Right ventricle myocardium superior (tissue), 1 donor: ENCODE measurements at regions not wholly inside any gene's neighbourhood (a gene's known extent, or its start where the extent isn't known, plus 50 kb on each side); places are given as distances from the start of the nearest gene placed in this dataset.
"Not testable (repeated sequence)": the region's sequence is repeated elsewhere in the genome, so short reads cannot be mapped to it uniquely, and the experiment has no call there.

ENCODE experiments used
- ATAC-seq: fragments of 200-7000 bp; cut with Tn5 transposase; one replicate; pipeline ENCODE4 v1.9.1; 2020; ENCODE audit warnings: mild to moderate bottlenecking; ENCODE audit not compliant: poor library complexity
- DNase-seq: peaks from one replicate; pipeline ENCODE4 v3.0.0-alpha.2; 2020
- intact Hi-C: fragments of 100-400 bp; cut with DNase I; formaldehyde crosslinking; loops from one replicate; pipeline ENCODE4 v1.11.2; 2022
- donor health status: DM: no; HTN: yes; CAD: no; lungs with severe emphysema.

GRCh38 chr14:38062223-38062622, 145.5 kb upstream of the SSTR1 start:
- DNase-seq, intact Hi-C loops, ATAC-seq: not testable (repeated sequence)

DNA sequence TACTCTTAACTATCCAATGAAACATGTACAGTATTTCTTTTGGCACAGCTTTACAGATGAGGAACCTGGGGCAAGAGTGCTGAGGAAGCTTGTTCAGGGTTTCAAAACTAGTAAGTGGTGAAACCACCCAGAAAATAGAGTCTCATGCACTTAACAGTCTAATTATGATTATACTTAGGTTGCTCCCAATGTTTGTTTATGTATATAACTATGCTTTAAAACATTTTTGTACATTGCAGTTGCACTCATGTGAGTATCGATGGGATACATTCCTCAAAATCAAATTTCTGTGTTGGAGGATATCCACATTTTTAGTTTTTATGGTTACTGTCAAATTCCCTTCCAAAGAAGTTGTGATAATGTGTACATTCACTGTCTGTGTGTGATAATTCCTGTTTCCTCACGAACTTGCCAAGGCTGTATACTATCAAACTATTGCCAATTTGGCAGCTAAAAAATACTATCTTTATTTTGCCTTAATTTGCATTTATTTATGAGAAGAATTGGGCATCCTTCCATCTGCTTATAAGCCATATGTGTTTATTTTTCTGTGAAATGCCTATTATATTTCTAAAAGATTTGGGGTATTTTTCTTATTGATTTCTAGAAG, 143.9 kb upstream of the SSTR1 start:
- ATAC-seq (no peak), DNase-seq (no peak)
- intact Hi-C loops = no loop called here

- no peak for DNase-seq
- intact Hi-C loops = no loop called here
These were observed 142.5 kb upstream of the SSTR1 start for GRCh38 chr14:38065106-38065762.

GRCh38 chr14:38070061-38070588, 137.6 kb upstream of the SSTR1 start:
- DNase-seq (no peak), ATAC-seq (no peak)
- intact Hi-C loops = no loop called here

More at GRCh38 chr14:38065106-38065762, 142.5 kb upstream of the SSTR1 start:
- no peak for ATAC-seq

- no peak for DNase-seq
- intact Hi-C loops = no loop called here
- no peak for ATAC-seq
These were observed 134.1 kb upstream of the SSTR1 start for GRCh38 chr14:38073641-38074040.

- DNase-seq = no peak
- no peak for ATAC-seq
- intact Hi-C loops = no loop called here
These were observed 133.6 kb upstream of the SSTR1 start for GRCh38 chr14:38074081-38074480.

DNA sequence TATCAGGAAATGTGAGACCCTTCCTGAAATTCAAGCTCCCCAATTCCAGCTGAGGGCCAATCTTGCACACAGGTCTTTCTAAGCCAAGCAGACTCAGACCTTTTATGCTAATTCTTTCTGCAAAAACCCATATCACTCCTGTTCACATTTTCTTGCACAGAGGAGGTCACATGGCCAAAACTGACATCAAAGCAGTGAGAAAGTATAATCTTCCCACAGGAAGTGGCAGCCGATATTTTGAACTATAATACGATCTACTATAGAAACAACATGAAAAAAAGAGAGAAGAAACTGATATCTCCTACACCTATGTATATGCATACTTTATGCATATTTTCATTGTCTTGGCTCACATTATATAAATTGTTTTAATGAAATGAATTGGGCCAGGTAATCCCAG, 132.9 kb upstream of the SSTR1 start:
- ATAC-seq (no peak), DNase-seq (no peak)
- intact Hi-C loops = no loop called here

DNA sequence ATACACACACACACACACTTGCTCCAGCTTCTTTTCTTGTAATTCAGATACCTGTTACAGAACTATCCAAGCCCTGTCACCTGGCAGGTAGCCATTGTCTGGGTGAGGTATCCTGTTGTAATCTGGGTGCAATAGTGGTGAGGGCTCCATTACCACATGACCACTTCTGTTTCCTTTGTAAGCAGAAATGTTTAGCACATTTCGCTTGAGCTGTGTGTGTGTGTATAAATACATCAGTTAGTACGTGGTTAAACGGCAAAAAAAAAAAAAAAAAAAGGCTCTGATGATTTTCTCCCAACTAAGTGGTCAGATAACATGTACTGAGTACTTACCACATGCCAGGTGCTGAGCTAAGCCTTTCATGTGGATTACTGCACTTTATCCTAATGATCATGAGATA, 129.3 kb upstream of the SSTR1 start:
- intact Hi-C loops = no loop called here
- DNase-seq (no peak), ATAC-seq (no peak)

- no peak for DNase-seq
- no peak for ATAC-seq
- intact Hi-C loops = no loop called here
These were observed 128.4 kb upstream of the SSTR1 start for GRCh38 chr14:38079268-38079667.

- DNase-seq = no peak
- ATAC-seq = no peak
- intact Hi-C loops = no loop called here
These were observed 127.8 kb upstream of the SSTR1 start for GRCh38 chr14:38079886-38080285.

- ATAC-seq = no peak
- intact Hi-C loops = no loop called here
- no peak for DNase-seq
These were observed 127.0 kb upstream of the SSTR1 start for GRCh38 chr14:38080696-38081095.

DNA sequence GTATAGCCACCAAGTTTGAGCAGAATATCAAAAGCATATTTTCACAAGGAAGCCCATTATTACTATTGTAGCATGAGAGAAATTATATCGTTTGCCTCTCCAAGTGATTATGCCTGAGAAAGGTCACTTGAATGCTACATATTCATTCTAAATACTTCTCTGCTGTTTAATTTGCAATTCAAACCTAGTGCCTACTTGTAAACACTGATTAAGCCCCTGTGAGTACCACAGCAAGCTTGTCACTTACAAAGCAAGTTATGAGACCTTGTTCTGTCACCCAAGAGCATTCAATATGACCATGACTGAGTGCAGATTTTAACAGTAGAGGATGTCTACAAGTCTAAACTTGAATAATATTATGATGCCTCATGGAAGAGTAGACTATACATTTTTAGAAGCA, 124.7 kb upstream of the SSTR1 start:
- intact Hi-C loops = no loop called here
- ATAC-seq (no peak), DNase-seq (no peak)

- no peak for DNase-seq
These were observed 118.6 kb upstream of the SSTR1 start for GRCh38 chr14:38089123-38089522.

DNA sequence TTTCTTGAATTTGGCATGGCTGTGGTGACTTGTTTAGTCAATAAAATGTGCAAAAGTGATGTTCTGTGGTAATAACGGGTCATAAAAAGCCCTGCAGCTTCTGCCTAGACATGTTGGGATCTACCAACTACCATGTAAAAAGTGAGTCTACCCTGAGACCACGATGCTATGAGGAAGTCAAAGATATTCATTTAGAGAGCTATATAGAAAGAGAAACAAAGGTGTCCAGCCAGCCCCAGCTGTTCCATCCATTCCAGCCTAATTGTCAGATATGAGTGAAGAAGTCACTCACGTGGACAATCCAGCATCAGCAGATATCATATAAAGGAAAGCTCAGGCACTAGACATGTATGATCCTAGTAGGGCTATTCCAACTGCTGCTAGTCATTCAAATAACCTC, 117.2 kb upstream of the SSTR1 start:
- ATAC-seq (no peak), DNase-seq (no peak)
- intact Hi-C loops = no loop called here

More at GRCh38 chr14:38089123-38089522, 118.6 kb upstream of the SSTR1 start:
- intact Hi-C loops = no loop called here
- ATAC-seq = no peak

GRCh38 chr14:38098074-38098836, 109.4 kb upstream of the SSTR1 start:
- ATAC-seq (no peak), DNase-seq (no peak)
- intact Hi-C loops = no loop called here

DNA sequence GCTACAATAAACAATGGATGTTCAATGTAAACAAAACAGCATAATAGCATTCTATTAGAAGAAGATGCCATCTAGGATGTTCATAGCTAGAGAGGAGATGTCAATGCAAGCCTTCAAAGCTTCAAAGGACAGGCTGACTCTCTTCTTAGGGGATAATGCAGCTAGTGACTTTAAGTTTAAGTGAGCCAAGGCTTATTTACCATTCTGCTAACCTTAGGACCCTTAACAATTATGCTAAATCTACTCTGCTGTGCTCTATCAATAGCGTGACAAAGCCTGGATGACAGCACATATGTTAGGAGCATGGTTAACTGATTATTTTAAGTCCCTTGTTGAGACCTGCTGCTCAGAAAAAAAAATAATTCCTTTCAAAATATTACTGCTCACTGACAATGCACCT, 106.0 kb upstream of the SSTR1 start:
- no peak for DNase-seq
- ATAC-seq = no peak
- intact Hi-C loops = no loop called here

DNA sequence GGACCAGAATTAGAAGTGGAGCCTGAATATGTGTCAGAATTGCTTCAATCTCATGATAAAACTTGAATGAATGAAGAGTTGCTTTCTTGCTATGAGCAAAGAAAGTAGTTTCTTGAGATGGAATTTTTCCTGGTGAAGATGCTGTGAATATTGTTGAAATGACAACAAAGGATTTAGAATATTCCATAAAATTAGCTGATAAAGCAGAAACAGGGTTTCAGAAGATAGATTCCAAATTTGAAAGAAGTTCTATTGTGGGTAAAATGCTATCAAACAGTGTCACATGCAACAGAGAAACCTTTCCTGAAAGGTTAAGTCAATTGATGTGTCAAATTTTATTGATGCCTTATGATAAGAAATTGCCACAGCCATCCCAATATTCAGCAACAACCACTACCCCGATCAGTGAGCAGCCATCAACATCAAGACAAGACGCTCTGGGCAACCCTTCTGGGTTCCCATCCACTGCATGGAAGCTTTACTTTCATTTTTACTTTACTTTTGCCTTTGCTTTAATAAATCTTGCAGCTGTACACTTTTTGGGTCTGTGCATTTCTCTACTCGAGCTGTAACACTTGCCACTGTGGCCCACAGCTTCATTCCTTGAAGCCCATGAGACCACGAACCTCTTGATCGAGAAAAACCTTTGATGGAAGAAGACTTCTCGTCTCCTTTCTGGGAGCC, 104.0 kb upstream of the SSTR1 start:
- DNase-seq (no peak), ATAC-seq (no peak)
- intact Hi-C loops = no loop called here

DNA sequence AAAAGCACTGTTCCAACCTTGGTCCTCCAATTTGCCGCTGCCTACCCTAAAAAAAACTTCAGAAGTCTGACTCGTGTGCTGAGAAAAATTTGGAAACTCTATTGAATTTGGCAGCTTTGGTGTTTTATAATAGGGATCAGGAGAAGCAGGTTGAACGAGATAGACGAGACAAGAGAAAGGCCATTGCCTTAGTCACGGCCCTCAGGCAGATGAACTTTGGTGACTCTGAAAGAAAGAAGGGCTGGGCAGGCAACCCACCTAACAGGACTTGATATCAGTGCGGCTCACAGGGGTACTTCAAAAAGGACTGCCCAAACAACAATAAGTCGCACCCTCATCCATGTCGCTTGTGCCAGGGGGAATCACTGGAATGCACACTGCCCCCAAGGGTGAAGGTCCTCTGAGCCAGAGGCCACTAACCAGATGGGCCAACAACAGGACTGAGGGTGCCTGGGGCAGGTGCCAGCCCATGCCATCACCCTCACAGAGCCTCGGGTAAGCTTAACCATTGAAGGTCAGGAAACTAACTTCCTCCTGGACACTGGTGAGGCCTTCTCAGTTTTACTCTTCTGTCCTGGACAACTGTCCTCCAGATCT, 102.5 kb upstream of the SSTR1 start:
- no peak for ATAC-seq

GRCh38 chr14:38107216-38107631, 100.5 kb upstream of the SSTR1 start:
- intact Hi-C loops = no loop called here
- DNase-seq = no peak

More for the DNA sequence above, 102.5 kb upstream of the SSTR1 start:
- no peak for DNase-seq
- intact Hi-C loops = no loop called here

More at GRCh38 chr14:38107216-38107631, 100.5 kb upstream of the SSTR1 start:
- ATAC-seq = no peak
